NCI-H2171 treated with DMSO at 0.1 percent for 48 hours (cell line): ENCODE measurements at regions not wholly inside any gene's neighbourhood (a gene's known extent, or its start where the extent isn't known, plus 50 kb on each side); places are given as distances from the start of the nearest gene placed in this dataset.
"Not testable (repeated sequence)": the region's sequence is repeated elsewhere in the genome, so short reads cannot be mapped to it uniquely, and the experiment has no call there.

Experiments
- DNase-seq: peaks from one replicate; lab custom pipeline; 2025; lab: John Stamatoyannopoulos, UW

DNA sequence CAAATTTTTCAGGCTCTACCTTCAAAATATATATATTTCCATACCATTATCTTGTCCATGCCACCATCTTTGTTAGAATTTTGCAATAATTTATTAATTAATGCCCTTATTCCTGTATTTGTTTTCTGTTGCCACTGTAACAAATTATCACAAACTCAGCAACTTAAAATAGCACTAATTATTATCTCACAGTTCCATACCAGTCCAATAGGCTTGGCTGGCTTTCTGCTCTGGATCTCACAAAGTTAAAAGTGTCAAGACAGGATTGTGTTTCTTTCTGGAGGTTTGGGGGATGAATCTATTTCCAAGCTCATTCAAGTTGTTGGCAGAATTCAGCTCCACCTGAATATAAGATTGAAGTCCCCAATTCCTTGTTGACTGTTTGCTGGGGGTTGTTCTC lies 58.6 kb upstream of the SLC38A4 start:
- no peak for DNase-seq

DNA sequence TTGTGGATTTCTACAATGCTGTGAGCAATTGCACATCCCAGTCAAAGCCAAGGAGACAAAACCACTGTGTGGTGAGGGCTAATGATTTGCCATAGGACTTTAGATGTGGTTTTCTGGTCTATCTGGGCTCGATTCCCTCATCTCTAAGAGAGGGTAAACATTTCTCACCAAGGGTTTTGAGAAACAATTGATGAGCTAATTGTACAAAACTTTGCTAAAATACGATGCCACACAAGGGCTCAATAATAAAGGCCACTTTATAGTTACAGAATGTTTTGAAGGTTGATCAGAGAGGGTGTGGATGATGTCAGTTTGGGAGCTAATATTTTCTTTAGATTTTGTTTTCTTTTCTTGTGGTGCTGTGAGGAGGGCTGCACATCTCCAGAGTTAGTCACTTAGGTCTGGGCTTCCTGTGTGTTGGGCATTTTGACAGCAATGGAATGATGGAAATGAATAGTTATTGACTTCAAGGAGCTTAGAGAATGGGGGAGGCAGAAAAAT lies 60.8 kb upstream of the SLC38A4 start:
- no peak for DNase-seq

DNA sequence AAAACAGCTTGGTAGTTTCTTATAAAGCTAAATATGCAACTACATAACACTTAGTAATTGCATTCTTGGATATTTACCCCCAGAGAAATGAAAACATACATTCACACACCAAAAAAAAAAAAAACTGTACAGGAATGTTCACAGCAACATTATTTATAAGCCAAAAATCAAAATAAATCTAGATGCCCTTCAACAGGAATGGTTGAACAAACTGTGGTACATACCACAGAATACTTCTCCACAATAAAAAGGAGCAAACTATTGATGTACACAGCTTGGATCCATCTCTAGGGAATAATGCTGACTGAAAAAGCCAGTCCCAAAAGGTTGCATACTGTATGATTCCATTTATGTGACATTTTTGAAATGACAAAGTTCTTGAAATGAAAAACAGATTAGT lies 62.1 kb upstream of the SLC38A4 start:
- no peak for DNase-seq

DNA sequence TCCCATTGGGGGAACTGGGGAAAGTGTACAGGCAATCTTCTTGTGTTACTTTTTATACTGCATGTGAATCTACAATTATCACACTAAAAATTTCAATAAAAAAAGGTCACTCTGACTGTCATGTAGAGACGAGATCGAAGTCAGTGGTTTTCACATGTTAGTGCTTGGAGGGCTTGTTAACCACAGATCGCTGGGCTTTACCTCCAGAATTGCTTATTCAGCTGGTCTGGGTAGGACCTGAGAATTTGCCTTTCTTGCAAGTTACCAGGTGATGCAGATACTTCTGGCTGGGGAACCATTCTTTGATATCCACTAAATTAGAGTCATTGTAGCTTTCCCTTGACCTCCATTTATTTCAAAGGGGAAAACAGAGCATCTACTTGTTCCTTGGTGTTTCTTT lies 62.8 kb upstream of the SLC38A4 start:
- DNase-seq: no peak

DNA sequence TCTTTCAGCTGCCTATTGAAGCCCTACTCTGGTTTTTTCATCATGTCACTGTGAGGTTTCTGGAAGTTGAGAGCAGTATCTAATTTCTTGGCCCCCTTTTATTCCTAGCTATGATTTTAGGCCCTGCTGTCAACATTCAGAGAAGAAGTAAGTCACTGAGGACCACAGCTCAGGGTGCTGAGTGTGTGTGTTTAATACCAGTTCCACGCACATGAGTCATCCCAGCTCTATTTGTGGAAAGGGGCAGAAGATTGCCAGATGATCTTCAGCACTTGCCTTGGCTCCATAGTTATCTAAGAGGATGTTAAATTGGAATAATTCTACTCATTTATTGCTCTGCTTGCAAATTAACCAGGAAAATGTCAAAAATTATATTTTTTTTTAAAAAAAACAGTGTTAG lies 65.5 kb upstream of the SLC38A4 start:
- DNase-seq: no peak

DNA sequence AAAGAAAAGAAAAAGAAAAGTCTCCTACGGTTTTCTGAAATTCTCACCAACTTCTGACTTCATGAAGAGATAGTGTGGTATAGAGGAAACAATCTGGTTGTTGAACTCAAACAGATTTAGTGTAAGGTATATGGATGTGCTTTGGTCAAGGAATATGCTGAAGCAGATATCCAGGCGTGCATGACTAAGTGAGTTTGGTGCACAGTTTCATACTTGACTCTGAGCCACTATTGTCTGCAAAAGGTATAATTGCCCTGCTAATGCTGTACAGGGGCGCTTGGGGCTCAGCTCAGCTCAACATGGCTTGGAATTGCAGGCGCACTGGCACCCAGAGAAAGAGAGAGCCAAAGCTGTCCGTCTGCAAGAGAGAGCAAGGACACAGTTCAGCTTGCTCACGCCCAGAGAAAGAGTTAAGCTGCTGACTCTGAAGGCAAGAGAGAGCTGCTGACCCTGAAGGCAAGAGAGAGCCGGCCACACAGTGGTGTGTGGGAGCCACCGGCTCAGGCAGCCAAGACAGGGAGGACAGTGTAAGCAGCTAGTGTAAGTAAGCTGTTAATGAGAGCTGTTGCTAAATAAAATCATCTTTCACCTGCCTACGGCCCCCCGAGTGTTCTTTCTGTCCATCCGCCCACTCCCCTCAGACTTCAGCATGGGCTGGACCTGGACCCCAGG lies 66.4 kb upstream of the SLC38A4 start:
- DNase-seq: no peak

DNA sequence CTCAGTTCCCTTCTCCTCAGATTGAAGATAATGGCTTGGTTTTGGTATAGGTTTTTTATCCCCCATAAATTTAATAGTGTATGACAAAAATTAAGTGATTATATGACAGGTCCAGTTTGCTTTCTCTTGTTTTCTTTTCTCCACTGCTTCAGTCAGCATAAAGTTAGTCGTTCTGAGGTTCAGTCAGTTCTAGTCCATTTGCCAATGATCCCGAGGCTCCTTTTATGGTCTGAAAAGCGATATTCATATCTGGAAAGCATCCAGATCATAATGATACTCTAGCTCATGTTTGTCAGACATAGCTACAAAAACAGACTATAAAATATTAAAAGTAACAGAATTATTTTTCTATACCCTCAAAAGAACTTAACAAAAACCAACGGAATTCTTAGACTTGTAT lies 67.1 kb upstream of the SLC38A4 start:
- DNase-seq: no peak

DNA sequence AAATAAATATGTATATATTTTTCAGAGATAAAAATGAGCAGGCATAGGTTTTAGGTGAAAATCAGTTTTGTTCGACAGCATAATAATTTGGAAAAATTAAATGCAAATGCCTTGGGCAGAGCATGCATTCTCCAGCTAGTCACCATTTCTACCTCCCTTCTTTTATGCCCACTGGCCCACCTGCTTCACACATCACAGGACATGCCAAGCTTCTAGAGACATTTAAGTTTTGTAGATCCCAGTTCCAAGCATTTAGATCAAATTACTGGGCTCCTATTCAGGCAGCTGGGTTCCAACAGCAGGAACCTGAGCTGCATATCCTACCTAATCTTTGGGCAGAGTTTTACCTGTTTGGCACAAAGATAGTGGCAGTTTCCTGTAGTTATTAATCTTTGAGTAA lies 67.6 kb upstream of the SLC38A4 start:
- no peak for DNase-seq

DNA sequence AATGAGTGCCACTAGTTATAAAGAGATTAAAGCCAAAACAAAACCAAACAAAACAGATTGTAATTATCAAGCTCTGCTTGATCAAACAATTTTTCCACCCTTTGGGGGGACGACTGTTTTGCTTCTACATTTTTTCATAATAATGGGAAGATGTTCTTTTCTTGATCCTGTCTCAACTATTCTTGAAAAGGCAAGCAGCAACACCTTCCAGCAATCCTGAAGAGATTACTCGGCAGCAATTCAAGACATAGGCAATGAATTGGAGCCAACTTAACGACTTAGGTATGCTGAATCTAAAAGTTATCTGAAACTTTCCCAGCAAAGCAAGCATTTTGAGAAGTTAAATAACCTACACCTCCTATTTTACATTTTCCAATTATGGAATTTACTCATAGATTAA lies 69.9 kb upstream of the SLC38A4 start:
- no peak for DNase-seq

DNA sequence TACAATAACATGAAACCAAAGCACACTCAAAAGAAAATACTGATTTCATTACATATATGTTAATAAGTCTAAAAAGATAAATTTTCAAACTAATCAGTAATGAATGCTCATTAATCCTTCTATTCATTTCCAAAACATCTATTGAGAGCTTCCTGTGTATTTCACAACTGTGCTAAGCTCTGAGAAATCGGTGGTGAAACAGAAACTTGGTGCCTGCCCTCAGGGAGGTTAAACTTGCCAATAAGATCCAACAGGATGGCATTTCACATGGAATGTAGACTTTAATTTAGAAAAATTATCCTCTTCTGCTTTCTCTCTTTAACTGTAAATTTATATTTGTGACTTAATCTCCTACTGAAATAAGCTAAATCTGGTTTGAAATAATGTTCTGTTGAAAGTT lies 70.9 kb upstream of the SLC38A4 start:
- no peak for DNase-seq

DNA sequence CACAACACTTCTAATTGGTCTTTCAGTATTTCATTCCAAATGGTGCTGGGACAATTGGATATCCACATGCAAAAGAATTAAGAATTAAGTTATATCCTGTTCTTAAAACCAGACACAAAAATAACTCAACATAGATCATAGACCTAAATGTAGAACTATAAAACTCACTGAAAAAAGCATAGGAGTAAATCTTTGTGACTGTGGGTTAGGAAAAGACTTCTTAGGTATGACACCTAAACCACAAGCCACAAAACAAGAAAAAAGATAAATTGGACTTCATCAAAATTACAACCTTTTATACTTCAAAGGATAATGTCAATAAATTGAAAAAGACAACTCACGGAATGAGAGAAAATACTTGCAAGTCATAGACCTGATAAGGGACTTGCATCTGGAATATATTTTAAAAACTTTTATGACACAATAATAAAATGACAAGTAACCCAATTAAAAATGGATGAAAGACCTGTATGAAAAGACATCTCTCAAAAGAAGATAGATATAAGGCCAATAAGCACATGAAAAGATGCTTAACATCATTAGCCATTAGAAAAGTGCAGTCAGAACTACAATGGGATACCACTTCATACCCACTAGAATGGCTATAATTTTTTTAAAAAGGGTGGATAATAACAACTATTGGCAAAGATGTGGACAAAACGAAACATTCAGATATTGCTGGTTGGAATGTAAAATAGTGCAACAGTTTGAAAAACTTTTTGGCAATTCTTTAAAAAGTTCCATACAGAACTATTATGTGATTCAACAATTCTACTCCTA lies 72.5 kb upstream of the SLC38A4 start:
- DNase-seq: no peak

DNA sequence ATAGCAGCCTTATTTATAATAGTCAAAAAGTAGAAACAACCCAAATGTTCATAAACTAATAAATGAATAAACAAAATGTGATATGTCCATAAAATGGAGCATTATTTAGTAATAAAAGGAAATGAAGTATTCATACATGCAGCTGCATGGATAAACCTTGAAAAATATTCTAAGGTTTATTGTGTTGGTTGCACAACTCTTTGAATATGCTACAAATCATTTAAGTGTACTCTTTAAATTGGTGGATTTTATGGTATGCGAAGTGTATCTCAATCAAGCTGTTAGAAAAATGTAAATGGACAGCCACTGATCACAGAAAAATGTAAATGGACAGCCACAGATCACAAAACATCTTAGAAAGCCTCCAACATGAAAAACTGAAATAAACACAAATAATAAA lies 73.2 kb upstream of the SLC38A4 start:
- DNase-seq: no peak

DNA sequence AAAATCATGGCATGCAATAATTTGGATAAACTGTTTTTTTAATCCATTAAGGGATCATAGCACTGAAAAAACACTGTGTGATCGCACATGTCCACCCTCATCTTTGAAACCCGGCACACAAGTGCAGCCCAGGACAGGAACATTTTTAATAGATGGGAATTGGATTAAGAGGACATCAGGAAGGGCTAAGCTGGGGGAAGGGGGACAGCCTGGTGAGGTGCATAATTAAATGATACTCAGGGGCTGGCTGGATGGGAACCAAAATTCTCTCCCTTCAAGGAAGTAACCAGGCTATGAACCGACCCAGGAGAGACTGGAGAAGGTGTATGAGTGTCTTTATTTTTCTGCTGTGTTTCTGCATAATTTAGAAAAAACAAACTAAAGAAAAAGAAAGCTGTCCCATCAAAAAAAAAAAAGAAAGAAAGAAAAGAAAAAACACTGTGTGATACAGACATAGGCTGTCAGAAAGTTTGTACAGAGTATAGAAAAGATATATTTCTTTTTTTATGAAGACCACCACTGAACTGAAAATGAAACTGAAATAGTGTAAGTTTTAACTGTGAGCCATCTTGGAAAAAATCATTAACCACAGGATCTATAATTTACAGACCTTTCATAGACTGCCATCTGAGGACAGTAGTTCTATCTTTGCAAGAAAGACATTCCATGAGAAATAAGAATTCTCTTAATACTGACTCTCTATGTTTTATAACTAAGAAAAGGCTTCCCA lies 75.1 kb upstream of the SLC38A4 start:
- no peak for DNase-seq

DNA sequence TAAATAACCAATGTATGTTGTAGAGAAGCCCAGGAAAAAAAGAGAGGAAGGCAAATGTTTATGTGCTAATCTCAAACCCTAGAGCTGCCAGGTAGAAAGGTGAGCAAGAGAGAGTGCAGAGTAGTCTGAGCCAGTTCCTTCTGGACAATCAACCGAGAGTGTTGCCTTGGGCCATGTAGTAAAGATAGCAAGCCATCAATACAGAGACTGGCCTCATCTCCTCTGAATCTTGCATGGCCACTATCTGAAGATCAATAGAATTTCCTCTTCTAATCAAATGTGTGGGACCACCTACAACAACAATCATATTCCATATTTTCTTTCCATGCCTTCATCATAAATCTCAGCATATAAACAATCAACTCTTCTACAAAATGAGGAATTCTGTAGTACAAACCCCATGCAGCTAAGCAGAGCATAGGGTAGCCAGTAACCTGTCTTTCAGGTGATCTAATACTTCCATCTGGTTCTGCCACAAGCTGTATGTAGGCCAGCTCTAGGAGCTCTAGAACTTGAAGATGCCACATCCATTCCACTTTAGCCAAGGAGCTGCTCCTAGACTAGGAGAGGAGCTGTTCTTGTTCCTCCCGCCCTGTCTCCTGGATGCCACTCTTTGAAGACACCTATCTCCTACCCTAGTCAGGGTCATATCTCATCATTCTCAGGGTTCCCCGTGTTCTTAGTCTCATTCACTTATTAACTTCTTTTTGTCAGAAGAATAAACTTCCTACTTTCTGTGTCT lies 75.8 kb upstream of the SLC38A4 start:
- DNase-seq: no peak

DNA sequence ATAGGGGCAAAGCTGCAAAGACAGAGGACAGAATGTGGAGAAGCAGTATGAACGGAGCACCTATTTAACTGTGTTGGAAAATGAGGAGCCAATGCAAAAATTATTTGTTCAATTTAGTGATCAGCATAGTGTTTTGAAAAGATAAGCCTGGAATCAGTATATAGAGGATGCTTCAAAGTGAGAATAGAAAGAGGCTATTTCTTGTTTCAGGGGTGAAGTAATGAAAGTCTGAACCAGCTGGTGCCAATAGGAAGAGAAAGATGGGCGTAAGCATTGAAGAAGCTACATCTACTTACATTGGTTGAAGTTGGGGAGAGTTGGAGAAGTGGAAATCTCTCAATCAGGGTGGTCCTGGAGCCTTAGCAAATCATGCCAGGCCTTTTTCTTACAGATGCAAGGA lies 77.3 kb upstream of the SLC38A4 start:
- no peak for DNase-seq

DNA sequence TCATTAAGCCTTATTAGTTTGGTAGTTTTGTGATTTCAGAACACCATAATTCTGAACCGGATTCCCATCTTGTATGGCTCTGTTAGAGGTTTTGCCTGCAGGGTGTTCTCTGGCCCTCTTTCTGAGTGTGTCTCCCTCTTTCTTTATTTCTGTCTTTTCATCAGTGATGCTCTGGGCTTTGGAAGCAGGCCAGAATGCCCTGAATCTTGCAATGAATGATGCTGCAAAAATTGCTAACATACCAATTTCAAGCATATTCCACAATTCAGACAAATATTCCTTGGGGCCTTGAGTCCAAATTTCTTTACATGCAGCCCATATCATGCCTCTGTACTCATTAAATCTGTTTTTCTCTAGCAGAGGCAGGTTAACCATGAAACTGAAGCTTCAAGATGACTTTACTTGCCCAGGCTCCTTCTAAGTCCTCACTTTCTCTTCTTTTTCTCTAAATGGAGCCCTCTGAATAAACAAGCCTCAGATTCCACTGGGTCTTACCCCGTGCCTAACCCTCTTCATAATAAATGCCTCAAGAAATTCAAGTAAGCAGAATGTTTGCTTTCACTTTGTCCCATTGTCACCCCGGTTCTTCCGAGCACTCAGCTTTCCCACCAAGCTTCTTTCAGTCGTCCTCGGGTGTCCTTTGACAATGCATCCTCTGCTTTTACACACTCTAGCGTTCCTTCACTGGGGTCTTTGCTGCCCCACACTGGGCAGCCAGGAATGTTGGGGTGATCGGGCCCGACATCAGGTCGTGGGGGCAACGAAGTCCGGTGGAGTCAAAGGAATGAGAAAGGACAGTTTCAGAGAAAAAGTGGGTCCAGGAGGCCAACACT lies 78.8 kb upstream of the SLC38A4 start:
- no peak for DNase-seq

DNA sequence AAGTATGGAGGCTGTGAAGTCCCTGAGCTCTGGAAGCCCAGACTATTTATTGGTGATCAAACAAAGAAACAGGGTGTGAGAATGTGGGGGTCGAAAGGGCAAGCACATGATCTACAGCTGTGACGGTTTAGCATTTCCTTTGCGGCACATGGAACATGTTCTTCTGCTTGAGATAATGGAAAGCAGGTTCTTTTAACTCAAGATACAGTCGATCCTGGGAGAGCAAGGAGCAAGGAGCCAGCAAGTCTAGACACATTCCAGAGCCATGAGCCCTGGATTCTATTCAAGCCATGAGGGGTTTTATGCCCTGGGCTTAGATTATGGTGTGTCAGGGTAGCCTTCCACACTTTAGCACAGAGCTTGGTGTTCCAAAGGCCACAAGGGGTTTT lies 79.4 kb upstream of the SLC38A4 start:
- not testable (repeated sequence) for DNase-seq

DNA sequence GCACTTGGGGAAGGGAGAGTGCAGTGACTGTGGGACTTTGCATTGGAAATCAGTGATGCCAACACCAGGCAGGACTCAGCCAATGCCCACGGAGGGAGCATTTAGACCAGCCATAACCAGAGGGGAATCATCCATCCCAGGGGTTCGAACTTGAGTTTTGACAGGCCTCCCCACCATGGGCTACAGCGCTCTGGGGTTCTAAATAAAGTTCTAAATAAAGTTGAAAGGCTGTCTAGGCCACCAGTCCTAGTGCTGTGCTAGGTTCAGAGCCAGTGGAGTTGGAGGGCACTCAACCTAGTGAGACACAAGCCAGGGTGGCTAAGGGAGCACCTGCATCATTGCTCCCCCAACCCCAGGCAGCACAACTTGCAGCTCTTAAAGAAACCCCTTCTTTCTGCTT lies 82.0 kb upstream of the SLC38A4 start:
- no peak for DNase-seq

DNA sequence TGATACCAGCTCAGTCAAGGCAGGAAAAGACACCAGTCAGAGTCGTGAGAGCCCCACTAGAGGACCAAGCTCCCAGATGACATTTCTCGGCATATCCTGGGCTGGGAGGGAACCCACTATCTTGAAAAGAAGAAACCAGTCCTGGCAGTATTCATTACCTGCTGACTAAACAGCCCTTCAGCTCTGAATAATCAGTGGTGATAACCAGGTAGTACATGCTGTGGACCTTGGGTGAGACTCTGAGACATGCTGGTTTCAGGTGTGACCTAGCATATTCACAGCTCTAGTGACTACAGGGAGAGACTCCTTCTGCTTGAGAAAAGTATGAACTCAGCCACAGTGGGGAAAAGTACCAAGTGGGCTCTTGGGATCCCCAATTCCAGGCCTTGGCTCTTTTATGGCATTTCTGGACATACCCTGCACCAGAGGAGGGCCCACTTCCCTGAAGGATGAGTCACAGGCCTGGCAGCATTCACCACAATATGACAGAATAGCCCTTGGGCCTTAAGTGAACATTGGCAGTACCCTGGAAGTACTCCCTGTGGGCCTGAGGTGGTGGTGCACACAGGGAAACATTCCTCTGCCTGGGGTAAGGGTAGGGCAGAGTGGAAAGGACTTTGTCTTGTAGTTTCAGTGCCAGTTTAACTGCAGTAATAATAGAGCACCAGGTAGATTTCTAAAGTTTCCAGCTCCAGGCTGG lies 82.6 kb upstream of the SLC38A4 start:
- no peak for DNase-seq

DNA sequence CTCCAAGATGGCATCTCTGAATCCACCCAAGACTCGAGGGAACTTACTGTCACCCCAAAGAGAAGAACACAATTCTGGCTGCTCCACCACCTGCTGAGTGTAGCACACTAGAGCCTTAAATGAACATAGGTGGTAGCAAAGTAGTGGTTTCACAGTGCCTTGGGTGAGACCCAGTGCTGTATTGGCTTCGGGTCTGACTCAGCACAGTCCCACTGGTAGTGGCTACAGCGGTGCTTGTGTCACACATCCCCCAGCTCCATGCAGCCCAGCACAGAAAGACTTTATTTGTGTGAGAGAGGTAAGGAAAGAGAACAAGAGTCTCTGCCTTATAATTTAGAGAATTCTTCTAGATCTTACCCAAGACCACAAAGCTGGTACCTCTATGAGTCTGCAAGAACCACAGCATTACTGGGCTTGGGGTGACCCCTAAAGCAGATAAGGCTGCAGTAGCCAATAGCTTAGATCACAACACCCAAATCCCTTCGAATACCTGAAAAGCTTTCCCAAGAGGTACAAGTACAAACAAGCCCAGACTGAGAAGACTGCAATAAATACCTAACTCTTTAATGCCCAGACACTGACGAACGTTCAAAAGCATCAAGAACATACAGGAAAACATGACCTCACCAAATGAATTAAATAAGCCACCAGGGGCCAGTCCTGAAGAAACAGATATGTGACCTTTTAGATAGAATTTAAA lies 83.3 kb upstream of the SLC38A4 start:
- no peak for DNase-seq
